ENCODE measurements at regions not wholly inside any gene's neighbourhood (a gene's known extent, or its start where the extent isn't known, plus 50 kb on each side); places are given as distances from the start of the nearest gene placed in this dataset.

DNA sequence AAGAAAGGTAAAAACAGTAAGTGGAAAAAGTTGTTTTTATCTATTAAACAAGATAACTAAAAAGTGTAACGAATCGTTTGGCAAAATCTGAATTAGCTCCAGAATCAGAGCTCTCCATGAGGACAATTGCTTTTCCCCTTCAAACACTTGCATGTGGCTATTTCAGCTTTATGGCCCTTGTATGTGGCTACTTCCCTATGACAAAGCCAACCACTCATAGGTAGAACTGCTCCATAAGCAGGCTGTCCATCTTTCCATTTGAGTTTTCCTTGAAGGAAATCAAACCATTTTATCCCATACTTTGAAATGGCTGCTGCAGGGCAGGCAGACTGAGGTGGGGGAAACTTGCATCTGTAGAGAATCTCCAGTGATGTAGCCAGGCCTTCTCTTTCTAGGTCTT lies 445.5 kb upstream of the ID2 start:
- TF ChIP-seq, protein P1, sequence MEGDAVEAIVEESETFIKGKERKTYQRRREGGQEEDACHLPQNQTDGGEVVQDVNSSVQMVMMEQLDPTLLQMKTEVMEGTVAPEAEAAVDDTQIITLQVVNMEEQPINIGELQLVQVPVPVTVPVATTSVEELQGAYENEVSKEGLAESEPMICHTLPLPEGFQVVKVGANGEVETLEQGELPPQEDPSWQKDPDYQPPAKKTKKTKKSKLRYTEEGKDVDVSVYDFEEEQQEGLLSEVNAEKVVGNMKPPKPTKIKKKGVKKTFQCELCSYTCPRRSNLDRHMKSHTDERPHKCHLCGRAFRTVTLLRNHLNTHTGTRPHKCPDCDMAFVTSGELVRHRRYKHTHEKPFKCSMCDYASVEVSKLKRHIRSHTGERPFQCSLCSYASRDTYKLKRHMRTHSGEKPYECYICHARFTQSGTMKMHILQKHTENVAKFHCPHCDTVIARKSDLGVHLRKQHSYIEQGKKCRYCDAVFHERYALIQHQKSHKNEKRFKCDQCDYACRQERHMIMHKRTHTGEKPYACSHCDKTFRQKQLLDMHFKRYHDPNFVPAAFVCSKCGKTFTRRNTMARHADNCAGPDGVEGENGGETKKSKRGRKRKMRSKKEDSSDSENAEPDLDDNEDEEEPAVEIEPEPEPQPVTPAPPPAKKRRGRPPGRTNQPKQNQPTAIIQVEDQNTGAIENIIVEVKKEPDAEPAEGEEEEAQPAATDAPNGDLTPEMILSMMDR (IDR thresholded peaks at IDR 0.05): no peak
- no peak for TF ChIP-seq EZH2 (IDR thresholded peaks at IDR 0.05)
